Panc1 (cell line): ENCODE measurements at regions not wholly inside any gene's neighbourhood (a gene's known extent, or its start where the extent isn't known, plus 50 kb on each side); places are given as distances from the start of the nearest gene placed in this dataset.

Experiments
- TF ChIP-seq, protein P1 (sequence below): fragments of 450-650 bp; IDR thresholded peaks from 2 replicates; pipeline ENCODE4 v1.5.1; 2017; ENCODE audit warnings: mild to moderate bottlenecking
- TF ChIP-seq, protein P2 (sequence below), 2 experiments: IDR thresholded peaks; 2 replicates each; pipeline ENCODE4 v1.6.1; 2011 to 2012; ENCODE audit warnings: low read depth in 2 of 2, control low read depth in 1 of 2, low read length in 1 of 2, mild to moderate bottlenecking in 1 of 2, moderate library complexity in 1 of 2; ENCODE audit not compliant: insufficient read depth in 1 of 2

DNA sequence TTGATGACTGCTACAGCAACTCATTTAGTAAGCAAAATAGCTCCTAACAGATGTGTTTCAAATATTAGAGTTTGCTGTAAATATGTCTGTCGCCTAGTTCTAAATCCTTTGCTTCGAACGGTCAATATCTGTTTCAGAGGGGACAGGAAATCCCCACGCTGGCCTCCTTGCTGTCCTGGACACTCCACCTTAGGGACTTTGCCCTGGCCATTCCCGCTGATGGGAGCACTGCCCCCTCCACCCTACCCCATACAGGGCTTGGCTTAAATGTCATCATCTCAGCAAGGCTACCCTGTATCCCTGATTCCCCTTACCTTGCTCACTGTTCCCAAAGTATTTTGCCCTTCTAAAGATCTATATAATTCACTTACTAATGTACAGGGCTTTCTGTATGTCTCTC lies 86.1 kb upstream of the HIVEP3 start:
- TF ChIP-seq, protein P1, sequence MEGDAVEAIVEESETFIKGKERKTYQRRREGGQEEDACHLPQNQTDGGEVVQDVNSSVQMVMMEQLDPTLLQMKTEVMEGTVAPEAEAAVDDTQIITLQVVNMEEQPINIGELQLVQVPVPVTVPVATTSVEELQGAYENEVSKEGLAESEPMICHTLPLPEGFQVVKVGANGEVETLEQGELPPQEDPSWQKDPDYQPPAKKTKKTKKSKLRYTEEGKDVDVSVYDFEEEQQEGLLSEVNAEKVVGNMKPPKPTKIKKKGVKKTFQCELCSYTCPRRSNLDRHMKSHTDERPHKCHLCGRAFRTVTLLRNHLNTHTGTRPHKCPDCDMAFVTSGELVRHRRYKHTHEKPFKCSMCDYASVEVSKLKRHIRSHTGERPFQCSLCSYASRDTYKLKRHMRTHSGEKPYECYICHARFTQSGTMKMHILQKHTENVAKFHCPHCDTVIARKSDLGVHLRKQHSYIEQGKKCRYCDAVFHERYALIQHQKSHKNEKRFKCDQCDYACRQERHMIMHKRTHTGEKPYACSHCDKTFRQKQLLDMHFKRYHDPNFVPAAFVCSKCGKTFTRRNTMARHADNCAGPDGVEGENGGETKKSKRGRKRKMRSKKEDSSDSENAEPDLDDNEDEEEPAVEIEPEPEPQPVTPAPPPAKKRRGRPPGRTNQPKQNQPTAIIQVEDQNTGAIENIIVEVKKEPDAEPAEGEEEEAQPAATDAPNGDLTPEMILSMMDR: no peak
- TF ChIP-seq, protein P2, sequence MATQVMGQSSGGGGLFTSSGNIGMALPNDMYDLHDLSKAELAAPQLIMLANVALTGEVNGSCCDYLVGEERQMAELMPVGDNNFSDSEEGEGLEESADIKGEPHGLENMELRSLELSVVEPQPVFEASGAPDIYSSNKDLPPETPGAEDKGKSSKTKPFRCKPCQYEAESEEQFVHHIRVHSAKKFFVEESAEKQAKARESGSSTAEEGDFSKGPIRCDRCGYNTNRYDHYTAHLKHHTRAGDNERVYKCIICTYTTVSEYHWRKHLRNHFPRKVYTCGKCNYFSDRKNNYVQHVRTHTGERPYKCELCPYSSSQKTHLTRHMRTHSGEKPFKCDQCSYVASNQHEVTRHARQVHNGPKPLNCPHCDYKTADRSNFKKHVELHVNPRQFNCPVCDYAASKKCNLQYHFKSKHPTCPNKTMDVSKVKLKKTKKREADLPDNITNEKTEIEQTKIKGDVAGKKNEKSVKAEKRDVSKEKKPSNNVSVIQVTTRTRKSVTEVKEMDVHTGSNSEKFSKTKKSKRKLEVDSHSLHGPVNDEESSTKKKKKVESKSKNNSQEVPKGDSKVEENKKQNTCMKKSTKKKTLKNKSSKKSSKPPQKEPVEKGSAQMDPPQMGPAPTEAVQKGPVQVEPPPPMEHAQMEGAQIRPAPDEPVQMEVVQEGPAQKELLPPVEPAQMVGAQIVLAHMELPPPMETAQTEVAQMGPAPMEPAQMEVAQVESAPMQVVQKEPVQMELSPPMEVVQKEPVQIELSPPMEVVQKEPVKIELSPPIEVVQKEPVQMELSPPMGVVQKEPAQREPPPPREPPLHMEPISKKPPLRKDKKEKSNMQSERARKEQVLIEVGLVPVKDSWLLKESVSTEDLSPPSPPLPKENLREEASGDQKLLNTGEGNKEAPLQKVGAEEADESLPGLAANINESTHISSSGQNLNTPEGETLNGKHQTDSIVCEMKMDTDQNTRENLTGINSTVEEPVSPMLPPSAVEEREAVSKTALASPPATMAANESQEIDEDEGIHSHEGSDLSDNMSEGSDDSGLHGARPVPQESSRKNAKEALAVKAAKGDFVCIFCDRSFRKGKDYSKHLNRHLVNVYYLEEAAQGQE (IDR thresholded peaks at IDR 0.05; ENCODE audit: insufficient read depth in 1 of 2, low read depth in 2 of 2, low read length in 1 of 2): no peak
